Liver (tissue), 7 donors: ENCODE measurements at regions not wholly inside any gene's neighbourhood (a gene's known extent, or its start where the extent isn't known, plus 50 kb on each side); places are given as distances from the start of the nearest gene placed in this dataset.

Source experiments
- DNase-seq: peaks from one replicate; pipeline ENCODE4 v3.0.0-alpha.2; 2017; ENCODE audit warnings: low spot score
- H3K27ac ChIP-seq, 2 donors: one replicate each; pipeline ENCODE4 v1.7.0; 2013; ENCODE audit warnings: inconsistent platforms in 2 of 2, low read length in 2 of 2, control low read depth in 1 of 2, low read depth in 1 of 2, mild to moderate bottlenecking in 1 of 2
- H3K27me3 ChIP-seq, 4 donors: one replicate each; pipeline versions ENCODE4 v1.6.1 to v1.7.0; 2013; ENCODE audit warnings: low read length in 3 of 4, inconsistent platforms in 1 of 4, mild to moderate bottlenecking in 1 of 4, moderate library complexity in 1 of 4; ENCODE audit not compliant: control insufficient read depth in 4 of 4, insufficient read depth in 4 of 4
- H3K36me3 ChIP-seq, 4 donors: one replicate each; pipeline versions ENCODE4 v1.6.1 to v1.7.0; 2013; ENCODE audit warnings: low read length in 3 of 4, mild to moderate bottlenecking in 3 of 4, low read depth in 1 of 4, moderate library complexity in 1 of 4; ENCODE audit not compliant: control insufficient read depth in 4 of 4, insufficient read depth in 3 of 4
- H3K4me1 ChIP-seq, 4 donors: one replicate each; pipeline versions ENCODE4 v1.6.1 to v1.7.0; 2013; ENCODE audit warnings: low read length in 3 of 4, mild to moderate bottlenecking in 3 of 4, moderate library complexity in 1 of 4; ENCODE audit not compliant: control insufficient read depth in 4 of 4, insufficient read depth in 4 of 4
- H3K4me3 ChIP-seq, 3 donors: one replicate each; pipeline versions ENCODE4 v1.6.1 to v1.7.0; 2013; ENCODE audit warnings: low read length in 3 of 3, control low read depth in 1 of 3, low read depth in 1 of 3, mild to moderate bottlenecking in 1 of 3
- H3K9ac ChIP-seq, 2 donors: one replicate each; pipeline ENCODE4 v1.7.0; 2013; ENCODE audit warnings: low read length in 2 of 2, mild to moderate bottlenecking in 2 of 2, moderate library complexity in 2 of 2, control low read depth in 1 of 2, low read depth in 1 of 2
- H3K9me3 ChIP-seq, 4 donors: one replicate each; pipeline versions ENCODE4 v1.6.1 to v1.7.0; 2013; ENCODE audit warnings: low read length in 3 of 4; ENCODE audit not compliant: control insufficient read depth in 4 of 4
- EGR1 ChIP-seq, 2 donors: IDR thresholded peaks; 2 replicates each; pipeline ENCODE4 v1.6.1; 2016 to 2018; ENCODE audit warnings: antibody characterized with exemption in 2 of 2, low read depth in 2 of 2
- FOXA1 ChIP-seq: IDR thresholded peaks from 2 replicates; pipeline ENCODE4 v1.6.1; 2016; ENCODE audit warnings: antibody characterized with exemption
- FOXA2 ChIP-seq: IDR thresholded peaks from 2 replicates; pipeline ENCODE4 v1.6.1; 2016; ENCODE audit warnings: antibody characterized with exemption
- HNF4G ChIP-seq: IDR thresholded peaks from 2 replicates; pipeline ENCODE4 v1.6.1; 2016; ENCODE audit warnings: antibody characterized with exemption
- JUND ChIP-seq, 2 donors: IDR thresholded peaks; 2 replicates each; pipeline ENCODE4 v1.6.1; 2016; ENCODE audit warnings: antibody characterized with exemption in 2 of 2
- NR2F2 ChIP-seq: IDR thresholded peaks from 2 replicates; pipeline ENCODE4 v1.6.1; 2016; ENCODE audit warnings: antibody characterized with exemption
- RAD21 ChIP-seq, 2 donors: IDR thresholded peaks; 2 replicates each; pipeline ENCODE4 v1.6.1; 2016; ENCODE audit warnings: antibody characterized with exemption in 2 of 2, mild to moderate bottlenecking in 2 of 2
- RXRA ChIP-seq, 2 donors: IDR thresholded peaks; 2 replicates each; pipeline ENCODE4 v1.6.1; 2017 to 2018; ENCODE audit warnings: antibody characterized with exemption in 2 of 2, mild to moderate bottlenecking in 1 of 2
- SP1 ChIP-seq: IDR thresholded peaks from 2 replicates; pipeline ENCODE4 v1.6.1; 2018; ENCODE audit warnings: antibody characterized with exemption, mild to moderate bottlenecking
- YY1 ChIP-seq: IDR thresholded peaks from 2 replicates; pipeline ENCODE4 v1.6.1; 2016; ENCODE audit warnings: antibody characterized with exemption, mild to moderate bottlenecking
- WGBS: extraction: QIAGEN DNeasy Blood & Tissue Kit; methylation state at CpG from one replicate; pipeline ENCODE4 v1.1.7; 2013; 5-methylcytosine and 5-hydroxymethylcytosine counted together
- TF ChIP-seq, protein P1 (sequence below): IDR thresholded peaks from 2 replicates; pipeline ENCODE4 v1.6.1; 2016; ENCODE audit warnings: antibody characterized with exemption
- TF ChIP-seq, protein P2 (sequence below): IDR thresholded peaks from 2 replicates; pipeline ENCODE4 v1.6.1; 2016; ENCODE audit warnings: antibody characterized with exemption, mild to moderate bottlenecking
- TF ChIP-seq, protein P3 (sequence below): IDR thresholded peaks from 2 replicates; pipeline ENCODE4 v1.6.1; 2016; ENCODE audit warnings: antibody characterized with exemption
- donor health status: healthy.
- donor health status: healthy.
- donor health status: healthy.
- donor health status: healthy.

DNA sequence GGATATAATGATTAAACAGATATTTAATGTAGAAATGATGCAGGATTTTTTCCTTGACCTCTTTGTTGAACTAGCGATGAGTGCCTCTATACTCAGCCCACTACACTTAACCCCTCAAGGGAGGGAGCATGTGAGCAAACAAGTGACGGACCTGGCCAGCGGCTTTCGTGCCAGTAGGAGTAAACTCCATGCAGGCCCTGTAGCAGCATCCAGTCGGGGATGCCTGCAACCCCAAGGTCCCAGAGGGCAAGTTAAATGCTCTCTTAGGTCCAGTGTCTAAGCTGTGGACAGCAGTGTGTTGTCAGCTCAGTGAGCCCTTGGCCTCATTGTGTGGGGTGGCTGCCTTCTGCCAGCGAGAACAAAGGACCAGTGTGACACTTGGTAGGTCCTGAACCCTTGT, 708.7 kb downstream of the TECRL start:
- no peaks in the 10 kb centered on the region for H3K9me3 ChIP-seq
- no peak for DNase-seq
- no peak overlapping the region for H3K9ac ChIP-seq
- H3K36me3 ChIP-seq = no peaks in the 10 kb centered on the region
- 77% methylated on average over 6 of the region's 6 CpGs for WGBS
- H3K4me3 ChIP-seq = no peak overlapping the region
- H3K27ac ChIP-seq = no peak overlapping the region
- TF ChIP-seq FOXA2 (no peak), NR2F2 (no peak), RXRA (IDR thresholded peaks at IDR 0.05) (no peak), SP1 (no peak), EGR1 (IDR thresholded peaks at IDR 0.05; ENCODE audit: low read depth in 2 of 2) (no peak), RAD21 (IDR thresholded peaks at IDR 0.05) (no peak), JUND (IDR thresholded peaks at IDR 0.05) (no peak)
- TF ChIP-seq, protein P1, sequence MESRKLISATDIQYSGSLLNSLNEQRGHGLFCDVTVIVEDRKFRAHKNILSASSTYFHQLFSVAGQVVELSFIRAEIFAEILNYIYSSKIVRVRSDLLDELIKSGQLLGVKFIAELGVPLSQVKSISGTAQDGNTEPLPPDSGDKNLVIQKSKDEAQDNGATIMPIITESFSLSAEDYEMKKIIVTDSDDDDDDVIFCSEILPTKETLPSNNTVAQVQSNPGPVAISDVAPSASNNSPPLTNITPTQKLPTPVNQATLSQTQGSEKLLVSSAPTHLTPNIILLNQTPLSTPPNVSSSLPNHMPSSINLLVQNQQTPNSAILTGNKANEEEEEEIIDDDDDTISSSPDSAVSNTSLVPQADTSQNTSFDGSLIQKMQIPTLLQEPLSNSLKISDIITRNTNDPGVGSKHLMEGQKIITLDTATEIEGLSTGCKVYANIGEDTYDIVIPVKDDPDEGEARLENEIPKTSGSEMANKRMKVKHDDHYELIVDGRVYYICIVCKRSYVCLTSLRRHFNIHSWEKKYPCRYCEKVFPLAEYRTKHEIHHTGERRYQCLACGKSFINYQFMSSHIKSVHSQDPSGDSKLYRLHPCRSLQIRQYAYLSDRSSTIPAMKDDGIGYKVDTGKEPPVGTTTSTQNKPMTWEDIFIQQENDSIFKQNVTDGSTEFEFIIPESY = no peak
- TF ChIP-seq, protein P2, sequence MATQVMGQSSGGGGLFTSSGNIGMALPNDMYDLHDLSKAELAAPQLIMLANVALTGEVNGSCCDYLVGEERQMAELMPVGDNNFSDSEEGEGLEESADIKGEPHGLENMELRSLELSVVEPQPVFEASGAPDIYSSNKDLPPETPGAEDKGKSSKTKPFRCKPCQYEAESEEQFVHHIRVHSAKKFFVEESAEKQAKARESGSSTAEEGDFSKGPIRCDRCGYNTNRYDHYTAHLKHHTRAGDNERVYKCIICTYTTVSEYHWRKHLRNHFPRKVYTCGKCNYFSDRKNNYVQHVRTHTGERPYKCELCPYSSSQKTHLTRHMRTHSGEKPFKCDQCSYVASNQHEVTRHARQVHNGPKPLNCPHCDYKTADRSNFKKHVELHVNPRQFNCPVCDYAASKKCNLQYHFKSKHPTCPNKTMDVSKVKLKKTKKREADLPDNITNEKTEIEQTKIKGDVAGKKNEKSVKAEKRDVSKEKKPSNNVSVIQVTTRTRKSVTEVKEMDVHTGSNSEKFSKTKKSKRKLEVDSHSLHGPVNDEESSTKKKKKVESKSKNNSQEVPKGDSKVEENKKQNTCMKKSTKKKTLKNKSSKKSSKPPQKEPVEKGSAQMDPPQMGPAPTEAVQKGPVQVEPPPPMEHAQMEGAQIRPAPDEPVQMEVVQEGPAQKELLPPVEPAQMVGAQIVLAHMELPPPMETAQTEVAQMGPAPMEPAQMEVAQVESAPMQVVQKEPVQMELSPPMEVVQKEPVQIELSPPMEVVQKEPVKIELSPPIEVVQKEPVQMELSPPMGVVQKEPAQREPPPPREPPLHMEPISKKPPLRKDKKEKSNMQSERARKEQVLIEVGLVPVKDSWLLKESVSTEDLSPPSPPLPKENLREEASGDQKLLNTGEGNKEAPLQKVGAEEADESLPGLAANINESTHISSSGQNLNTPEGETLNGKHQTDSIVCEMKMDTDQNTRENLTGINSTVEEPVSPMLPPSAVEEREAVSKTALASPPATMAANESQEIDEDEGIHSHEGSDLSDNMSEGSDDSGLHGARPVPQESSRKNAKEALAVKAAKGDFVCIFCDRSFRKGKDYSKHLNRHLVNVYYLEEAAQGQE = no peak
- TF ChIP-seq, protein P3, sequence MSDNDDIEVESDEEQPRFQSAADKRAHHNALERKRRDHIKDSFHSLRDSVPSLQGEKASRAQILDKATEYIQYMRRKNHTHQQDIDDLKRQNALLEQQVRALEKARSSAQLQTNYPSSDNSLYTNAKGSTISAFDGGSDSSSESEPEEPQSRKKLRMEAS = no peak
- no peaks in the 10 kb centered on the region for H3K27me3 ChIP-seq
- H3K4me1 ChIP-seq = no peaks in the 10 kb centered on the region

DNA sequence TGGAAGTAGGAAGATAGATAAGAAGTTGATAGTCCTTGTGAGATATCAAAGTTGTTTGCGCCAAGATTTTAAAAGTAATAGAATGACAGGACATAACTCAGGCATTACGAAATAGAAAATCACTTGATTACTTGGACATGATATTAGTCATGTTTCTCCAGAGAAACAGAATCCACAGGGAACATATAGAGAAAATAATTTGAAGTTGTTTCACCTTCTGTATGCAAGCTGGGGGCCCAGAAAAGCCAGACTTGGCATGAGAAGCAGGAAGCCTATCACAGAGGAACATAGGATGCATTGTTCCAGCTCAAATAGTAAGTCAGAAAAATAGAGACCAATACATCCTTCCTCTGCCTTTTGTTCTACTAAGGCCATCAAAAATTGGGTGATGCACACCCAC, 715.9 kb downstream of the TECRL start:
- Histone ChIP-seq H3K27ac (no peak overlapping the region), H3K9ac (no peak overlapping the region), H3K4me3 (no peak overlapping the region), H3K4me1 (no peaks in the 10 kb centered on the region), H3K27me3 (no peaks in the 10 kb centered on the region), H3K9me3 (peaks cover 0 to 8% (median 0%) of the 10 kb centered on the region in 4 donors), H3K36me3 (no peaks in the 10 kb centered on the region)
- DNase-seq = no peak
- TF ChIP-seq HNF4G = no peak
- TF ChIP-seq RAD21 (IDR thresholded peaks at IDR 0.05) = no peak
- 65% methylated on average over 2 of the region's 2 CpGs for WGBS

DNA sequence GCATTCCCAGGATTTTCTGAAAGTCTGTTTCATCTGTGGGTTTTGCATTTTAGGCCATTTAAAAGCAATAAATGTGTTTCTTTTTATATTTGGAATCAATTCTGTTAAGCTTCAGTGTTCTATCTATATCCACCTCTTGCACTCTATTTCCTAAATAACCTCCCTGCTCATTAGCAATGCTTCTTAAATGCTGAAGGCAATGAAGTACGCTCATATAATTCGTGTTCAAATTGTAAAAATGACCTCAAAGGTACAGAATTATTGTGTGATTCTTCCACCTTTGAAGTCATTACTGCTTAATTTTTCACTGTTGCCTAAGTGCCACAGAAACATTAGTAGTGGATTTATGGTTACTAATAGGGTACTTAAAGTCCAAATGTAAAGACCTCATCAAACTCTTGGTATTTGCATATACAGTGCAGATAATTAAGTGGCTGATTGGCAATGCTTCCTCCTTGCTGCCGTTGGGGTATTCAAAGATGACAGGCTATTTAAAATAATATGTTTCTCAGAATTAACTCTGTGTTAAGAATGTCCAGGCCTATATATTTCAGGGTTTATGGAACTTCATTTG, 730.8 kb downstream of the TECRL start:
- Histone ChIP-seq H3K27ac (no peak overlapping the region), H3K36me3 (no peaks in the 10 kb centered on the region), H3K9ac (no peak overlapping the region), H3K4me1 (no peaks in the 10 kb centered on the region), H3K9me3 (no peaks in the 10 kb centered on the region), H3K27me3 (peaks cover 0 to 3% (median 0%) of the 10 kb centered on the region in 4 donors), H3K4me3 (no peak overlapping the region)
- no peak for TF ChIP-seq NR2F2
- TF ChIP-seq EGR1 (IDR thresholded peaks at IDR 0.05; ENCODE audit: low read depth in 2 of 2) = no peak
- TF ChIP-seq, protein P1 = no peak
- TF ChIP-seq YY1 = no peak
- no peak for TF ChIP-seq FOXA1
- TF ChIP-seq, protein P3 = no peak
- TF ChIP-seq SP1 = no peak
- 63% methylated on average over 3 of the region's 3 CpGs for WGBS
- no peak for DNase-seq
